ENCODE measurements at regions not wholly inside any gene's neighbourhood (a gene's known extent, or its start where the extent isn't known, plus 50 kb on each side); places are given as distances from the start of the nearest gene placed in this dataset.

GRCh38 chr15:36481156-36481555 lies 98.3 kb upstream of the CDIN1 start:
- TF ChIP-seq, protein P1, sequence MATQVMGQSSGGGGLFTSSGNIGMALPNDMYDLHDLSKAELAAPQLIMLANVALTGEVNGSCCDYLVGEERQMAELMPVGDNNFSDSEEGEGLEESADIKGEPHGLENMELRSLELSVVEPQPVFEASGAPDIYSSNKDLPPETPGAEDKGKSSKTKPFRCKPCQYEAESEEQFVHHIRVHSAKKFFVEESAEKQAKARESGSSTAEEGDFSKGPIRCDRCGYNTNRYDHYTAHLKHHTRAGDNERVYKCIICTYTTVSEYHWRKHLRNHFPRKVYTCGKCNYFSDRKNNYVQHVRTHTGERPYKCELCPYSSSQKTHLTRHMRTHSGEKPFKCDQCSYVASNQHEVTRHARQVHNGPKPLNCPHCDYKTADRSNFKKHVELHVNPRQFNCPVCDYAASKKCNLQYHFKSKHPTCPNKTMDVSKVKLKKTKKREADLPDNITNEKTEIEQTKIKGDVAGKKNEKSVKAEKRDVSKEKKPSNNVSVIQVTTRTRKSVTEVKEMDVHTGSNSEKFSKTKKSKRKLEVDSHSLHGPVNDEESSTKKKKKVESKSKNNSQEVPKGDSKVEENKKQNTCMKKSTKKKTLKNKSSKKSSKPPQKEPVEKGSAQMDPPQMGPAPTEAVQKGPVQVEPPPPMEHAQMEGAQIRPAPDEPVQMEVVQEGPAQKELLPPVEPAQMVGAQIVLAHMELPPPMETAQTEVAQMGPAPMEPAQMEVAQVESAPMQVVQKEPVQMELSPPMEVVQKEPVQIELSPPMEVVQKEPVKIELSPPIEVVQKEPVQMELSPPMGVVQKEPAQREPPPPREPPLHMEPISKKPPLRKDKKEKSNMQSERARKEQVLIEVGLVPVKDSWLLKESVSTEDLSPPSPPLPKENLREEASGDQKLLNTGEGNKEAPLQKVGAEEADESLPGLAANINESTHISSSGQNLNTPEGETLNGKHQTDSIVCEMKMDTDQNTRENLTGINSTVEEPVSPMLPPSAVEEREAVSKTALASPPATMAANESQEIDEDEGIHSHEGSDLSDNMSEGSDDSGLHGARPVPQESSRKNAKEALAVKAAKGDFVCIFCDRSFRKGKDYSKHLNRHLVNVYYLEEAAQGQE (IDR thresholded peaks at IDR 0.05; ENCODE audit: insufficient read depth in 1 of 2, low read depth in 2 of 2, low read length in 2 of 2) = no peak
- TF ChIP-seq POLR2AphosphoS5 (IDR thresholded peaks at IDR 0.05; ENCODE audit: low read depth, low read length) = no peak
- no peak for TF ChIP-seq SIN3A (IDR thresholded peaks at IDR 0.05; ENCODE audit: borderline replicate concordance, insufficient read depth, low read length)
- TF ChIP-seq TAF1 (IDR thresholded peaks at IDR 0.05; ENCODE audit: borderline replicate concordance, insufficient read depth, low read length) = no peak
